ENCODE measurements at regions not wholly inside any gene's neighbourhood (a gene's known extent, or its start where the extent isn't known, plus 50 kb on each side); places are given as distances from the start of the nearest gene placed in this dataset.

- H3K27ac ChIP-seq (ENCODE audit: low read depth, low read length): no peak overlapping the region
- no peak overlapping the region for H2BK120ac ChIP-seq (replicated peaks; ENCODE audit: low read depth, low read length)
- H2AFZ ChIP-seq (ENCODE audit: low read length): no peak overlapping the region
- no peaks in the 10 kb centered on the region for H3K23me2 ChIP-seq (ENCODE audit: low read depth, low read length)
- FAIRE-seq (no peak), DNase-seq (ENCODE audit: low read depth in 1 of 2, low spot score in 2 of 2) (no peak)
- ChIA-PET CTCF (ENCODE audit: partially characterized antibody) (interaction anchor here (1.2 to 1.3 kb wide), 2 partner anchors 8 to 9 kb away, joined by 4 to 7 read pairs; no protein-coding TSS in a partner anchor), POLR2A (ENCODE audit: partially characterized antibody) (interaction anchor here (0.7 kb wide), 1 partner anchor 9 kb away, joined by 3 read pairs; no protein-coding TSS in a partner anchor)
- H2AK5ac ChIP-seq (ENCODE audit: low read depth, low read length): no peak overlapping the region
- H3K4me1 ChIP-seq (replicated peaks in 1 of 4; ENCODE audit: control insufficient read depth in 3 of 4, insufficient read depth in 4 of 4, low read length in 3 of 4): peaks cover 0 to 3% (median 0%) of the 10 kb centered on the region in 4 experiments; a peak in 1 of 7 replicates
- H3K18ac ChIP-seq (ENCODE audit: extremely low read depth, low read length): no peak overlapping the region
- no peak overlapping the region for H2BK15ac ChIP-seq (ENCODE audit: low read length)
- H3K4me2 ChIP-seq (ENCODE audit: insufficient read depth in 1 of 2, low read depth in 2 of 2, low read length in 2 of 2): no peak overlapping the region
- no peak overlapping the region for H3K23ac ChIP-seq (ENCODE audit: insufficient read length)
- WGBS, 2 experiments (ENCODE audit: extremely low coverage in 1 of 2, insufficient coverage in 1 of 2, insufficient read length in 1 of 2, insufficient replicate concordance in 2 of 2, low coverage in 1 of 2, low lambda C conversion rate in 2 of 2, missing lambda C conversion rate in 1 of 2): 60% methylated on average over 3 of the region's 3 CpGs; no CpG with 5 or more reads in 1 of the 2 experiments
- no peaks in the 10 kb centered on the region for H3K9me3 ChIP-seq (ENCODE audit: insufficient read depth in 2 of 2, low read depth in 1 of 2, low read length in 1 of 2)
- no peak overlapping the region for H2BK20ac ChIP-seq (ENCODE audit: low read length)
- H3K56ac ChIP-seq (replicated peaks; ENCODE audit: insufficient read length, low read depth, low read length): no peak overlapping the region
- no peak overlapping the region for H3K14ac ChIP-seq (ENCODE audit: insufficient read length)
- no peak overlapping the region for H4K91ac ChIP-seq (replicated peaks; ENCODE audit: insufficient read length, low read length)
- H2BK12ac ChIP-seq (ENCODE audit: low read depth, low read length): no peak overlapping the region
- H3K27me3 ChIP-seq (replicated peaks in 1 of 4; ENCODE audit: control insufficient read depth in 3 of 4, extremely low read depth in 1 of 4, insufficient read depth in 3 of 4, low read length in 3 of 4): no peaks in the 10 kb centered on the region; a peak in 1 of 7 replicates
- no peak overlapping the region for H3K4ac ChIP-seq (replicated peaks; ENCODE audit: insufficient read length, low read depth, low read length)
- H2BK5ac ChIP-seq (ENCODE audit: low read depth, low read length): no peak overlapping the region
- H3K4me3 ChIP-seq (ENCODE audit: extremely low read depth in 1 of 4, insufficient read depth in 2 of 4, low read depth in 3 of 4, low read length in 4 of 4): no peak overlapping the region
- H4K20me1 ChIP-seq (replicated peaks in 1 of 2; ENCODE audit: control insufficient read depth in 1 of 2, insufficient read depth in 2 of 2, low read length in 2 of 2): no peaks in the 10 kb centered on the region
- no peak overlapping the region for H4K8ac ChIP-seq (ENCODE audit: extremely low read depth, insufficient read depth, low read length)
- H3K36me3 ChIP-seq (ENCODE audit: control insufficient read depth in 2 of 4, insufficient read depth in 4 of 4, low read length in 3 of 4): no peaks in the 10 kb centered on the region
- no peaks in the 10 kb centered on the region for H3K79me1 ChIP-seq (ENCODE audit: low read depth, low read length)
- no peaks in the 10 kb centered on the region for H3K79me2 ChIP-seq (ENCODE audit: control insufficient read depth in 1 of 2, insufficient read depth in 2 of 2, low read length in 2 of 2)
- no peak overlapping the region for H4K5ac ChIP-seq (ENCODE audit: insufficient read length, low read depth, low read length)
- no peak overlapping the region for H3K9ac ChIP-seq (replicated peaks in 1 of 4; ENCODE audit: extremely low read depth in 1 of 4, low read depth in 3 of 4, low read length in 3 of 4)
- TF ChIP-seq TAF1 (IDR thresholded peaks at IDR 0.05; ENCODE audit: low read depth, low read length): no peak
- TF ChIP-seq, protein P1, sequence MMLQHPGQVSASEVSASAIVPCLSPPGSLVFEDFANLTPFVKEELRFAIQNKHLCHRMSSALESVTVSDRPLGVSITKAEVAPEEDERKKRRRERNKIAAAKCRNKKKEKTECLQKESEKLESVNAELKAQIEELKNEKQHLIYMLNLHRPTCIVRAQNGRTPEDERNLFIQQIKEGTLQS (IDR thresholded peaks at IDR 0.05; ENCODE audit: insufficient read depth, low read depth, low read length): no peak
- TF ChIP-seq ASH2L (IDR thresholded peaks at IDR 0.05; ENCODE audit: low read length): no peak
- TF ChIP-seq GABPA (IDR thresholded peaks at IDR 0.05; ENCODE audit: borderline replicate concordance, insufficient read depth, low read length): no peak
- no peak for TF ChIP-seq RXRA (IDR thresholded peaks at IDR 0.05; ENCODE audit: insufficient read depth, low read depth, low read length)
- TF ChIP-seq TAF7 (optimal IDR thresholded peaks at IDR 0.05; ENCODE audit: borderline replicate concordance, low read depth, low read length): no peak
- TF ChIP-seq MAFK (IDR thresholded peaks at IDR 0.05; ENCODE audit: low read depth, low read length): no peak
- no peak for TF ChIP-seq CHD1 (IDR thresholded peaks at IDR 0.05; ENCODE audit: low read depth, low read length)
- TF ChIP-seq SRF (IDR thresholded peaks at IDR 0.05; ENCODE audit: low read depth, low read length): no peak
- no peak for TF ChIP-seq NANOG (IDR thresholded peaks at IDR 0.05; ENCODE audit: insufficient read depth, low read depth, low read length, poor library complexity, severe bottlenecking)
- no peak for TF ChIP-seq SP2 (IDR thresholded peaks at IDR 0.05; ENCODE audit: low read length)
- TF ChIP-seq MAX (IDR thresholded peaks at IDR 0.05): no peak
- TF ChIP-seq YY1 (IDR thresholded peaks at IDR 0.05; ENCODE audit: low read depth, low read length): no peak
Measured at GRCh38 chr3:107919239-107919638, 171.6 kb downstream of the CD47 start.
